Uterus (tissue), 2 donors: ENCODE measurements at regions not wholly inside any gene's neighbourhood (a gene's known extent, or its start where the extent isn't known, plus 50 kb on each side); places are given as distances from the start of the nearest gene placed in this dataset.

Experiments
- POLR2A ChIP-seq, 2 donors: fragments of 450-650 bp; IDR thresholded peaks; one replicate each; pipeline ENCODE4 v1.6.1; 2016; ENCODE audit warnings: antibody characterized with exemption in 2 of 2, mild to moderate bottlenecking in 1 of 2, moderate library complexity in 1 of 2
- TF ChIP-seq, protein P1 (sequence below), 4 experiments: fragments of 200-600 bp in 2 of 4; fragments of 450-650 bp in 2 of 4; sonication (generic) in 2 of 4; IDR thresholded peaks; one replicate each; pipeline ENCODE4 v1.5.1; 2016 to 2019; ENCODE audit warnings: antibody characterized with exemption in 4 of 4, mild to moderate bottlenecking in 2 of 4, moderate library complexity in 1 of 4

DNA sequence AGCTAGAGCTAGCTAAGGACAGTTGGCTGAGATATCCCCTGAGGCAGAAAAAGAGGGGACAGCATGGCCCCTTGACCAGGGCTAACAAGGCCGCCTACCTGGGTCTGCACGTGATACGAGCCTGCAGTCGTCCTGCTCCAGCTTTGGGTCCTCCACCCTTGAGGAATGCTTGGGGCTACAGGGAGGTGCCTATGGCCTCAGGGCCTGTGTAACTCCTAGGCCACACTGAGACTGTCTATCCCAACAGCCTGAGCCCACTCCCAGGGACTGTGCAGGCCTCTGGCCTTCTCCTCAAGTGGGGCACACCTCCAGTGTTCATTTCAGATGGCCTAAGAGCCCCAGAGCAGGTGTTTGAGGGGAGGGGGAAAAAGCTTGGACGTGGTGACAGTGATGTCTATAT is 136.7 kb upstream of the SATB2 start:
- TF ChIP-seq, protein P1, sequence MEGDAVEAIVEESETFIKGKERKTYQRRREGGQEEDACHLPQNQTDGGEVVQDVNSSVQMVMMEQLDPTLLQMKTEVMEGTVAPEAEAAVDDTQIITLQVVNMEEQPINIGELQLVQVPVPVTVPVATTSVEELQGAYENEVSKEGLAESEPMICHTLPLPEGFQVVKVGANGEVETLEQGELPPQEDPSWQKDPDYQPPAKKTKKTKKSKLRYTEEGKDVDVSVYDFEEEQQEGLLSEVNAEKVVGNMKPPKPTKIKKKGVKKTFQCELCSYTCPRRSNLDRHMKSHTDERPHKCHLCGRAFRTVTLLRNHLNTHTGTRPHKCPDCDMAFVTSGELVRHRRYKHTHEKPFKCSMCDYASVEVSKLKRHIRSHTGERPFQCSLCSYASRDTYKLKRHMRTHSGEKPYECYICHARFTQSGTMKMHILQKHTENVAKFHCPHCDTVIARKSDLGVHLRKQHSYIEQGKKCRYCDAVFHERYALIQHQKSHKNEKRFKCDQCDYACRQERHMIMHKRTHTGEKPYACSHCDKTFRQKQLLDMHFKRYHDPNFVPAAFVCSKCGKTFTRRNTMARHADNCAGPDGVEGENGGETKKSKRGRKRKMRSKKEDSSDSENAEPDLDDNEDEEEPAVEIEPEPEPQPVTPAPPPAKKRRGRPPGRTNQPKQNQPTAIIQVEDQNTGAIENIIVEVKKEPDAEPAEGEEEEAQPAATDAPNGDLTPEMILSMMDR (IDR thresholded peaks at IDR 0.05) = no peak
- no peak for TF ChIP-seq POLR2A (IDR thresholded peaks at IDR 0.05)
